ENCODE measurements at regions not wholly inside any gene's neighbourhood (a gene's known extent, or its start where the extent isn't known, plus 50 kb on each side); places are given as distances from the start of the nearest gene placed in this dataset.

DNA sequence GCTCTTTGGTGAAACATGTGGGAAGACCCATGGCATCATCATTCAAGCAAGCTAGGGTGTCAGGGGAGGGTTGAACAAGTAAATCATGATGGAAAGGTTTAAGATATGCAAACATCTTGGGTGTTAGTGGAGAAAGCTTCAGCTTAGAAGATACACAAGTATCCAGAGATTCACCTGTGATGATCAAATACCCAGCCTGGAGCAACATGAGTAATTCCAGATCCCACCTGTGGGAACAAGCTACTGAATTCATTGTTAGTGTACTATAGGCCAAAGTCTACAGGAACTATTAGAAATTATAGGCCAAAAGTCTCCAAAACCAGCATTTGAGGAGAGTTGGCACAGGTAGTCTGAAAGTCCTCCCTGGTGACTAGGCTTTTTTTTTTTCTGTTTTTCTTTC lies 499.9 kb downstream of the NUF2 start:
- DNase-seq: no peak

- no peak for DNase-seq
Observed at GRCh38 chr1:163823017-163823416, 501.3 kb downstream of the NUF2 start.

GRCh38 chr1:163824006-163824405 lies 502.3 kb downstream of the NUF2 start:
- no peak for DNase-seq

DNA sequence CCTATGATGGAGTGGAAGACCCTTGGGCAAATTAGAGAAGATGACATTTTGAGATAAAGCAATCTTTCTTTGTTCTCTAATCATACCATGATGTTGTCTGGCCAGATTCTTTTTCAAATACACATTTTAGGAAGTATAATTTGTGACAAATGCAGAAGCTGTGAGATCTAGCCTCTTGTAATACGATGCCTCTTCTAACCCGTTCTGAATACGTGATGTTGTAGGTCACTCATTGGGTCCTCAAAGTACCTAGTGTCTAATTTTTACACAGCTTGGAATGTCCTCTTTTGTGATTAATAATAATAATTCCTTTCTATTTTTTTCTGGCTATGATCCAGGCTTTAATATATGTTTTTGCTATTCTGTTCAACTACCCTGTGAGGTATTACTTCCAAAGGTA lies 502.7 kb downstream of the NUF2 start:
- DNase-seq: no peak

DNA sequence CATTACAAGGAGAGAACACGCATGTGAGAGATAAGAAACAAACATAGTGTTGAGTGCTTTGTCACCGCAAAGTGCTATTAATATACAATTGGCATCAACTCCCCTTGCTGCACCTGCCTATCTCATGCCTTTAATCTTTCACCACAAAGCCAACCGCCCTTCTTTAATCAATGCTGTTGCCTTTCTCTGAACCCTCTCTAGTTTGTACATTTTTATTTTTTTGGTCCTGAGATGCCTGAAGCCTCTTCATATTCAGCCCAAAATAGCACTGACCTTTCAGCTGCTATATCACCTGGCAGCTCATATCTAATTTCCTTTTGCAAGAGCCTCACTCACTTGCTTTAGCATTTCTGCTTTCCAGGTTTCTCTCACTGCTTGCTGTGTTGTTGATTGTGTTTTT lies 504.7 kb downstream of the NUF2 start:
- DNase-seq: no peak

DNA sequence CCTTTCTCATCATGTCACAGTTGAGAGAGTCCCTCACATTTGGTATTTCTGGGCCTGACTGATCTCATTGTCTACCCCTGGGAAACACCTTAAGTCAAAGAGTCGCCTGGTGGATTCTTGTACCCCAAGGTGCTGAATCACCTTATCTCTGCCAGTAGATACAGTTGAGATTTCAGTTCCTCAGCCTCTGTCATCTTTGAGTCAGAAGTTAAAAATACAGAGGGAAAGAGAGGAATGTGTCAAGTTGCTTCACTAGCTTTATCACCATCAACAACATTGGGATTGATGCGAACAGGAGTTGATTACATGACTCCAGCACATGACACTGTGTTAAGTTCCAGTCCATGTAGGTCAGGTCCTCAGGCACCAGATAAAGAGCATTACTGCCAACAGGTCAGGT lies 513.0 kb downstream of the NUF2 start:
- no peak for DNase-seq

GRCh38 chr1:163836481-163836880 lies 514.7 kb downstream of the NUF2 start:
- DNase-seq: no peak

- DNase-seq: no peak
Observed at GRCh38 chr1:163837206-163837605, 515.5 kb downstream of the NUF2 start.

- DNase-seq: no peak
Observed at GRCh38 chr1:163842571-163842970, 520.8 kb downstream of the NUF2 start.

- no peak for DNase-seq
Observed at GRCh38 chr1:163844459-163844858, 522.7 kb downstream of the NUF2 start.

DNA sequence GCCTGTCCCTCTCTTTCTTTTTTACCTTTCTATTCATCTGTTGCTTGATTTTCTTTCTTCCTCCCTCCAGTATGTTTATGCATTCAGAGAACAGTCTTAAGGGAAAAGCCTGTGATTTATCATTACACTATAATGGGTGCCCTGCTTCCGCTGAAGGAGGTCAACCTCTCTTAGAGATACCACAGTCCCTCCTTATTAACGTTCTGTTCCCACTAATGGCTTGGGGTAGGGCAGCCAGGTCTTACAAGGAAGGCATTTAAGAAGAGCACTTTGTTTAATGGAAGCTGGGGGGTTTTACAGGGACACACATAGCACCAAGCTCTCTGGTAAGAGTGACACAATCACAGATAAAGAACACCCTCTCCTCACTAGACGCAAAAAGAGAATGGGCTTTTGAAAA lies 523.5 kb downstream of the NUF2 start:
- DNase-seq: no peak

DNA sequence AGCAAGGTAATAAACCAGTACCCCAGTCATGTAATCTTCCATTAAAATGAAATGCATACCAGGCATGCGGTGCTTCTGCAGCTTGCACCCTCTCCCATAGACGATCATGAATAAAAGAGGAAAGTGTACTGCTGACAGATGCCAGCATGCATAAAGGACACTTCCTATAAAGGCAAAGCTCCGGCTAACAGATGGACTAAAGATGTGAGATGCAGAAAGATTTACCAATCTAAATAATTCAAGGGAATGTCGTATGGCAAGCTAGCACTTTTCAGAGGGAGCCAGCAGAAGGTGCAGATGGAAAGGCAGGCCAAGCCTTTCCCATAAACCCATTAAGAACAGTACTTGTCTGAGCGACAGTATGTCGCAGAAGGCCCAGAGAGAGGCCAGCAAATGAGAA lies 542.0 kb downstream of the NUF2 start:
- no peak for DNase-seq

DNA sequence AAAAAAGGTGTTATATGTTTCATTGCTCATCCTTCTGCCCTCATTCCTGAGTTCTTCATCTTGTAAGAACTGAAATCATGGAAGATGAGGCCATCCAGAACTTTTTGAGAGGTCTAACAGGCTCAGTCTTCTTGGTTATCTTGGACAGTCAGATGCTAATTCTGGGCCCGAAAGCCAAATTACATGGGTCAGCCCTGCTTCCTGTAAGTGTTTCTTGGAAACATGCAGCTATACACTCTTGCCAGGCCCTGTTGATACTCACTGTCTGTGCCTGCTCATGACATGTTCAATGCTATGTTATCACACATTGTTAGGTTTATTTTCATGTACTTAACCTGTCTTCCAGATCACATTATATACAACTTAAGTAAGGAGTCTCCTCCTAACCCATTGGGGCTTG lies 542.5 kb downstream of the NUF2 start:
- DNase-seq: no peak

GRCh38 chr1:163866564-163866963 lies 544.8 kb downstream of the NUF2 start:
- DNase-seq: no peak

GRCh38 chr1:163870666-163871065 lies 548.9 kb downstream of the NUF2 start:
- DNase-seq: no peak

DNA sequence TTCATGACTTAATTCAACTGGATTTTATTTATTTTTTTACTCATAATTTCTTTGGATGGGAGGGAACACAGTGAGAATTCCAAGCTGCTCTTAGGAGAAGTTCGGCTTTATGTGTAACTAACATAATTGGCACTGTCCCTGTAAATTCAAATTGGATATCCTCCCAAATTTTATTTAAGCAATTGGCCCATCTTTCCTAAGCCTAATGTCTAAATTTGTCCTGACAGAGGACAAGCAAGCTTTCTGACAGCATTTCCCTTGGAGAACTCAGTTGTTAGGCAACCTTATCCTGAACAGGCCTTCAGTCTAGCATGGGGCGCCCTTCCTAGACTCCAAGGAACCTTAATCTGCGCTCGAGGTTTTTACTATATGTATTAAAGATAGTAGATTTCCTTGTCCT lies 550.3 kb downstream of the NUF2 start:
- no peak for DNase-seq

- no peak for DNase-seq
Observed at GRCh38 chr1:163874070-163874469, 552.3 kb downstream of the NUF2 start.

DNA sequence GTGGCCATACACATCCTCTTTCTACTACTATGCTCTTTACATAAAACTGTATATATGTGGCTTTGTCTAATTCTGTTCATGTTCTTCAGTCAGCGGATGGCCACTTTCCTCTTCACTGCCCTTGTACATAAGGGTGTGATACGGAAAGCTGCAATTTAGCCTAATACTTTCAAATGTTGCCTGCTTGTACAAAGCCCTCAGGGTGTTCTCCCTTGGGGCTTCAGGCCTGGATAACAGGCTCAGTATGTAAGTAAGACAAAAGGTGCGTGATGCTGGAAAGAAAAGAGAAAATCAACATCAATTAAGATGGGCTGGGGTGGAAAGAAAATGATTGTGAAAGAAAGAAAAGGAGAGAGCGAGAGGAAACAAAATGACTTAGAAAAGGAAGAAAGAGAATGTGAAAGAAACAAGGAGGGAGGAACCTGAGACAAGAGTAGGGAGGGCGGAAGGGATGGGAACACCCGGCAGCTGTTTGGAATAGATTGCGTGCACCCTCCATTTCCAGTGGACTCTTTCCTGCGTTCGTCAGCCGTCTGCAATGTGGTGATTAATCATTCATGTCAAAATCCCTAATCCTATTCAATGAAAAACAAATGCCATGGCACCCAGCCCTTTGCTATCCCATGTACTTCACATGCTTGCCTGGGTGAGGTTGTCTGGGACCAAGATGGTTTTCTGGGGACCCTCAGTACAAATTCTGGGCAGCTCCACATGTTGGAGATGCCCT lies 553.6 kb downstream of the NUF2 start:
- DNase-seq: no peak

- DNase-seq: no peak
Observed at GRCh38 chr1:163875927-163876320, 554.2 kb downstream of the NUF2 start.

GRCh38 chr1:163876546-163876945 lies 554.8 kb downstream of the NUF2 start:
- no peak for DNase-seq

DNA sequence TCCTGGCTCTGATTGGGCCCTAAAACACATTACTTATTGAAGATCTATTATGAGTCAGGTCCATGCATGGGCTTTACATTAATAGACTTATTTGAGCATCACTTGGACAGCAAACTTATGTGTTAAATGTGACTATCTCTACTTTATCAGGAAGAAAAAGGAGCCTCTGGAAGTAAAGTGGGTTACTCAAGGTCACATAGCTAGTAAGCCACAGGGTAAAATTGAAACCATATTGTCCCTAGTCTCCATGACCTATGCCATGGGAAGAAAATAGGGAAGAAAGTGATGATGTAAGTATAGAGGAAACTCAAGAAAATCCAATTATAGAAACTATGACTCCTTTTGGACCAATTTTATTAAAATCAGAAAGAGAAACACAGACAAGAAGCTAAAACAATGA lies 555.3 kb downstream of the NUF2 start:
- DNase-seq: no peak

- no peak for DNase-seq
Observed at GRCh38 chr1:163885510-163885909, 563.8 kb downstream of the NUF2 start.

- DNase-seq: no peak
Observed at GRCh38 chr1:163896001-163896400, 574.2 kb downstream of the NUF2 start.

GRCh38 chr1:163897412-163898155 lies 575.8 kb downstream of the NUF2 start:
- DNase-seq: no peak

- no peak for DNase-seq
Observed at GRCh38 chr1:163906283-163906682, 584.5 kb downstream of the NUF2 start.

All from T-helper 1 cell (primary cell).